BJ (cell line): ENCODE measurements at regions not wholly inside any gene's neighbourhood (a gene's known extent, or its start where the extent isn't known, plus 50 kb on each side); places are given as distances from the start of the nearest gene placed in this dataset.

Experiments used
- CTCF ChIA-PET: fragments of 350-600 bp; formaldehyde crosslinking; extraction: SDS; loops from one replicate; lab custom pipeline; 2021; ENCODE audit warnings: antibody characterized with exemption, inconsistent platforms; lab: Yijun Ruan, JAX
- POLR2A ChIA-PET: fragments of 300-600 bp; sonication (Branson Sonifier 250); formaldehyde crosslinking; extraction: SDS; loops from one replicate; lab custom pipeline; 2021; ENCODE audit warnings: antibody characterized with exemption; lab: Charles Lee
- DNase-seq: peaks from one replicate; pipeline ENCODE4 v3.0.0-alpha.2; 2011; ENCODE audit warnings: low read depth
- H3K27me3 ChIP-seq: 2 replicates; pipeline ENCODE4 v1.6.0; 2011; ENCODE audit warnings: low read length; ENCODE audit not compliant: control insufficient read depth, insufficient read depth
- H3K36me3 ChIP-seq: 2 replicates; pipeline ENCODE4 v1.5.1; 2011; ENCODE audit warnings: low read length; ENCODE audit not compliant: control insufficient read depth, insufficient read depth
- H3K4me3 ChIP-seq: 2 replicates; pipeline ENCODE4 v1.5.1; 2011; ENCODE audit warnings: low read depth, mild to moderate bottlenecking, control low read depth, low read length
- TF ChIP-seq, protein P1 (sequence below): IDR thresholded peaks from 2 replicates; pipeline ENCODE4 v1.5.1; 2011; ENCODE audit warnings: low read depth, mild to moderate bottlenecking, control low read depth, inconsistent platforms, low read length, moderate library complexity; ENCODE audit not compliant: insufficient read depth

DNA sequence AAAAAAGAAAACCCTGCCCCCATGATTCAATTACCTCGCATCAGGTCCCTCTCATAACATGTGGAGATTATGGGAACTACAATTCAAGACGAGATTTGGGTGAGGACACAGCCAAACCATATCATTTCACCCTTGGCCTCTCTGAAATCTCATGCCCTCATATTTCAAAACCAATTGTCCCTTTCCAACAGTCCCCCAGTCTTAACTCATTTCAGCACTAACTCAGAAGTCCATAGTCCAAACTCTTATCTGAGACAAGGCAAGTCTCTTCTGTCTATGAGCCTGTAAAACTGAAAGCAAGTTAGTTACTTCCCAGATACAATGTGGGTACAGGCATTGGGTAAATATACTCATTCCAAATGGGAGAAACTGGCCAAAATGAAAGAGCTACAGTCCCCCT lies 536.1 kb downstream of the MEI4 start:
- POLR2A ChIA-PET: no interaction called here
- CTCF ChIA-PET: no interaction called here
- no peaks in the 10 kb centered on the region for H3K36me3 ChIP-seq

DNA sequence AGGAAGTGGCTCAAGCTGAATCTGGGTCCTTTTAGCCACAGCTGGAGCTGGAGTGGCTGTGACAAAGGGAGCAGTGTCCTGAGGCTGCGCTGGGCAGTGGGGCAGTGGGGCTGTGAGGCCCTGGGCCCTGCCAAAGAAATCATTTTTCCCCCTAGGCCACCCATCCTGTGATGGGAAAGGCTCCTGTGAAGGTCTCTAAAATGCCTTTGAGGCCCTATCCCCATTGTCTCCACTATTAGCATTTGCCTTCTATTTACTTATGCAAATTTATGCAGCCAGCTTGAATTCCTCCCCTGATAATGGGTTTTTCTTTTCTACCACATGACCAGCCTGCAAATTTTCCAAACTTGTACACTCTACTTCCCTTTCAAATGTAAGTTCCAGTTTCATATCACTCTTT lies 539.2 kb downstream of the MEI4 start:
- no peaks in the 10 kb centered on the region for H3K27me3 ChIP-seq
- H3K36me3 ChIP-seq: no peaks in the 10 kb centered on the region
- DNase-seq: no peak
- ChIA-PET CTCF (no interaction called here), POLR2A (no interaction called here)
- no peak overlapping the region for H3K4me3 ChIP-seq
- TF ChIP-seq, protein P1, sequence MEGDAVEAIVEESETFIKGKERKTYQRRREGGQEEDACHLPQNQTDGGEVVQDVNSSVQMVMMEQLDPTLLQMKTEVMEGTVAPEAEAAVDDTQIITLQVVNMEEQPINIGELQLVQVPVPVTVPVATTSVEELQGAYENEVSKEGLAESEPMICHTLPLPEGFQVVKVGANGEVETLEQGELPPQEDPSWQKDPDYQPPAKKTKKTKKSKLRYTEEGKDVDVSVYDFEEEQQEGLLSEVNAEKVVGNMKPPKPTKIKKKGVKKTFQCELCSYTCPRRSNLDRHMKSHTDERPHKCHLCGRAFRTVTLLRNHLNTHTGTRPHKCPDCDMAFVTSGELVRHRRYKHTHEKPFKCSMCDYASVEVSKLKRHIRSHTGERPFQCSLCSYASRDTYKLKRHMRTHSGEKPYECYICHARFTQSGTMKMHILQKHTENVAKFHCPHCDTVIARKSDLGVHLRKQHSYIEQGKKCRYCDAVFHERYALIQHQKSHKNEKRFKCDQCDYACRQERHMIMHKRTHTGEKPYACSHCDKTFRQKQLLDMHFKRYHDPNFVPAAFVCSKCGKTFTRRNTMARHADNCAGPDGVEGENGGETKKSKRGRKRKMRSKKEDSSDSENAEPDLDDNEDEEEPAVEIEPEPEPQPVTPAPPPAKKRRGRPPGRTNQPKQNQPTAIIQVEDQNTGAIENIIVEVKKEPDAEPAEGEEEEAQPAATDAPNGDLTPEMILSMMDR: no peak

More for the DNA sequence above, 536.1 kb downstream of the MEI4 start:
- DNase-seq: no peak
- Histone ChIP-seq H3K4me3 (no peak overlapping the region), H3K27me3 (no peaks in the 10 kb centered on the region)
- TF ChIP-seq, protein P1: no peak

DNA sequence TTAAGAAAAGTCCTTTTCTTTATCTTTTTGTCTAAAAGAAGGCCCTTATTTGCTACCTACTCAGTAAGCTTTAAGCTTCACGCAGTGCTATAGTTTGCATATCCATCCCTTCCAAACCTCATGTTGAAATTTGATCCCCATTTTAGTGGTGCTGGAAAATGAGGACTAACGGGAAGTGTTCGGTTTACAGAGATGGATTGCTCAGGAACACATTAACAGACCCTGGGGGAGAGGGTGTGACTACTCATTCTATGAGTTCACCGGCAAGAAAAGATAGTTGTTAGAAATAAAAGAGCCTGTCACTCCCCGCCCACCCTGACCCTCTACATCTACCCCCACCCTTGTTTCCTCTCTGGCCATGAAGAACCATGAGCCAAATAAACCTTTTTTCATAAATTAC lies 546.2 kb downstream of the MEI4 start:
- CTCF ChIA-PET: no interaction called here

DNA sequence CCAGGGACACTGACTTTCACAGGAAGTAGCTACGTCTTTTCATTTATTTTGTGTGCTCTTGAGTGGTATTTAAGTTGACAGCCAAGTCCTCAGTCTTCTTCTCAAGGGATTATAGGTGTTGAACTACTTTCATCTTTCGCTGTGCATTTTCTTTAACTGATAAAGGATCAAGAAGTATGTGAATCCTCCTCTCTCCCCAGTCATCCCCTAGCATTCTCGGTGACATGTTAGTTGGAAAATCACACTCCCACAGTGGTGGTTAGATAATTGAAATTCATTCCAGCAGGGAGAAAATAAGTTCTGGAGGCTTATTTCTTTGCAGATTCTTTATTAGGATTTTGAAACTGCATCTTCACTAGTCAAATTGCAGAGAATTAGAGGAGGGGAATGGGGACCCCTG lies 569.4 kb downstream of the MEI4 start:
- no peak for DNase-seq
- Histone ChIP-seq H3K27me3 (no peaks in the 10 kb centered on the region), H3K36me3 (no peaks in the 10 kb centered on the region), H3K4me3 (no peak overlapping the region)
- CTCF ChIA-PET: no interaction called here
- POLR2A ChIA-PET: no interaction called here
- TF ChIP-seq, protein P1: no peak

More for the DNA sequence above, 546.2 kb downstream of the MEI4 start:
- POLR2A ChIA-PET: no interaction called here
- H3K4me3 ChIP-seq: no peak overlapping the region
- DNase-seq: no peak
- no peaks in the 10 kb centered on the region for H3K27me3 ChIP-seq
- no peaks in the 10 kb centered on the region for H3K36me3 ChIP-seq
- TF ChIP-seq, protein P1: no peak

DNA sequence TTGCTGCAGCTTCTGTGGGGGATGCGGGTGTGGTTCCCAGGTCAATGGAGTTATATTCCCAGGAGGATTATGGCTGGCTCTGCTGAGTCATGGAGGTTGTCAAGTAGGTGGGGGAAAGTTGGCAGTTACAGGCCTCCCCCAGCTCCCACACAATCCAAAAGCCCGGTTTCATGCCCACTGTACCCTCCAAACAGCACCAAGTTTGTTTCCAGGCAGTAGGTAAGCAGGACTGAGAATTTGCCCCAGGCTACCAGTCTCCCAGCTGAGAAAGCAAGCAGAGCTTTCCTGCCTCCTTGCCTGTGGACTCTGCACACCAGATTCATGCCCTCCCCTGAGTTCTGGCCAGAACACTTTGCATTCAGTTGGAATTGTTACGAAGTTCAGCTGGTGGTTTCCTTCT lies 578.2 kb downstream of the MEI4 start:
- CTCF ChIA-PET: no interaction called here
- TF ChIP-seq, protein P1: no peak
- POLR2A ChIA-PET: no interaction called here

More for the DNA sequence above, 578.2 kb downstream of the MEI4 start:
- H3K36me3 ChIP-seq: no peaks in the 10 kb centered on the region
- no peak for DNase-seq
- H3K27me3 ChIP-seq: no peaks in the 10 kb centered on the region
- H3K4me3 ChIP-seq: no peak overlapping the region
